ENCODE measurements at regions not wholly inside any gene's neighbourhood (a gene's known extent, or its start where the extent isn't known, plus 50 kb on each side); places are given as distances from the start of the nearest gene placed in this dataset.
"Not testable (repeated sequence)": the region's sequence is repeated elsewhere in the genome, so short reads cannot be mapped to it uniquely, and the experiment has no call there.

DNA sequence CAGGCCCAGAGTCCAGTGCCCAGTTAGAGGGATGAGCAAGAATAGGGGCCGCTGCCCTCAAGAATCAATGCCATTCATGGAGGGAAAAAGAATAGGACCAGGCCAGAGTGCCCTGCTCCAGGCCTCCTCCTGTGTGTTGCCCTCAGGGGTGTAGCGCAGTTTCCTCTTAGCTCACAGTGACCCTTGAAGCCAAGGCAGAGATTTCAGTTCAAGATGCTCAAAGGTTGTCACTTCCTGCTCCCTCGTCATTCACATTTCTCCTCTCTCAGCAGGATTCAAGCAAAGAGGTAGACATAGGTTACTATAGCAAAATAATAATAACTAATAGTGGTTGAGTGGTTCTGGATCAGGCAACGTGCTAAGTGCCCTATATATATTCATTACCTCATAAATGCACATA lies 55.1 kb upstream of the PELI2 start:
- Histone ChIP-seq H3K36me3 (ENCODE audit: control insufficient read depth in 4 of 4, insufficient read depth in 4 of 4, low read length in 4 of 4) (no peaks in the 10 kb centered on the region), H3K27ac (ENCODE audit: low read depth in 1 of 2, low read length in 1 of 2) (no peak overlapping the region), H3K9ac (ENCODE audit: insufficient read depth in 1 of 2, low read length in 2 of 2) (no peak overlapping the region), H3K4me1 (ENCODE audit: control insufficient read depth in 5 of 5, insufficient read depth in 5 of 5, low read length in 5 of 5) (no peaks in the 10 kb centered on the region), H3K27me3 (ENCODE audit: control insufficient read depth in 3 of 3, insufficient read depth in 3 of 3, low read length in 2 of 3) (no peaks in the 10 kb centered on the region), H3K9me3 (ENCODE audit: control insufficient read depth in 4 of 4, insufficient read depth in 3 of 4, low read length in 3 of 4) (no peaks in the 10 kb centered on the region), H3K4me3 (no peak overlapping the region)
- 83% methylated on average over 4 of the region's 4 CpGs for WGBS, 2 donors
- TF ChIP-seq CTCF (IDR thresholded peaks at IDR 0.05; ENCODE audit: control extremely low read depth, extremely low read depth), result no peak
- no peak for ATAC-seq (ENCODE audit: insufficient read depth, low FRiP score)
- no peak for DNase-seq

DNA sequence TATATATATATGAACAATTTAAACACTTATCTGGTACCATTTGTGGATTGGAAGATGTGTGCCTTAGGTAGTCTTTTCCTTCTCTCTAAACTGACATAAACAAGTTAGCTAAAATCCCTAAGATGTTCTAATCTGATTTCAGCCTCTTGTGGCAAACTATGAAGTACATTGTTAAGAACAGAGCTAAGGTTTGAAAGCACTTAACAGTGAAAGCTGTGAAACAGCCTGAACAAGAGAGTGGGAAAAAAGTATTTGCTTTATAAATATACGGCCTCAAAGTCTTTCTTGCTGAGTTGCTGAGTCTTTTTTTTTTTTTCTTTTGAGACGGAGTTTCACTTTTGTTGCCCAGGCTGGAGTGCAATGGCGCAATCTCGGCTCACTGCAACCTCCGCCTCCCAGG lies 53.7 kb upstream of the PELI2 start:
- no peak overlapping the region for H3K4me3 ChIP-seq
- peak in 2 of 3 donors; percentile 53 to 75 for DNase-seq
- H3K4me1 ChIP-seq (ENCODE audit: control insufficient read depth in 5 of 5, insufficient read depth in 5 of 5, low read length in 5 of 5), result no peaks in the 10 kb centered on the region
- no peaks in the 10 kb centered on the region for H3K9me3 ChIP-seq (ENCODE audit: control insufficient read depth in 4 of 4, insufficient read depth in 3 of 4, low read length in 3 of 4)
- H3K27ac ChIP-seq (ENCODE audit: low read depth in 1 of 2, low read length in 1 of 2), result no peak overlapping the region
- TF ChIP-seq CTCF (IDR thresholded peaks at IDR 0.05; ENCODE audit: control extremely low read depth, extremely low read depth), result no peak
- H3K36me3 ChIP-seq (ENCODE audit: control insufficient read depth in 4 of 4, insufficient read depth in 4 of 4, low read length in 4 of 4), result no peaks in the 10 kb centered on the region
- H3K27me3 ChIP-seq (ENCODE audit: control insufficient read depth in 3 of 3, insufficient read depth in 3 of 3, low read length in 2 of 3), result no peaks in the 10 kb centered on the region
- WGBS, 2 donors, result 72 to 77% methylated on average over 5 of the region's 5 CpGs
- peak; percentile 60 for ATAC-seq (ENCODE audit: insufficient read depth, low FRiP score)
- H3K9ac ChIP-seq (ENCODE audit: insufficient read depth in 1 of 2, low read length in 2 of 2), result no peak overlapping the region

DNA sequence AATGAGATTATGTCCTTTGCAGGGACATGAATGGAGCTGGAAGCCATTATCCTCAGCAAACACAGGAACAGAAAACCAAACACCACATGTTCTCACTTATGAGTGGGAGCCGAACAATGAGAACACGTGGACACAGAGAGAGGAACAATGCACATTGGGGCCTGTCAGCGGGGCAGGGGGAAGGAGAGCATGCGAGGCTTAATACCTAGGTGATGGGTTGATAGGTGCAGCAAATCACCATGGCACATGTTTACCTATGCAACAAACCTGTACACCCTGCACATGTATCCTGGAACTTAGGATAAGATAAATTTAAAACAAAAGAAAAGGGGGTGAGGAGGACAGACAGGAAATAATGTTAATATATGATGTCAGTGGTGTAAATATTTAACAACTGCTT lies 53.0 kb upstream of the PELI2 start:
- not testable (repeated sequence) for H3K27me3 ChIP-seq (ENCODE audit: control insufficient read depth in 3 of 3, insufficient read depth in 3 of 3, low read length in 2 of 3); H3K27ac ChIP-seq (ENCODE audit: low read depth in 1 of 2, low read length in 1 of 2); H3K36me3 ChIP-seq (ENCODE audit: control insufficient read depth in 4 of 4, insufficient read depth in 4 of 4, low read length in 4 of 4); ATAC-seq (ENCODE audit: insufficient read depth, low FRiP score); H3K4me3 ChIP-seq; H3K4me1 ChIP-seq (ENCODE audit: control insufficient read depth in 5 of 5, insufficient read depth in 5 of 5, low read length in 5 of 5); H3K9ac ChIP-seq (ENCODE audit: insufficient read depth in 1 of 2, low read length in 2 of 2); DNase-seq; H3K9me3 ChIP-seq (ENCODE audit: control insufficient read depth in 4 of 4, insufficient read depth in 3 of 4, low read length in 3 of 4)
- 72 to 84% methylated on average over 4 of the region's 4 CpGs for WGBS, 2 donors

DNA sequence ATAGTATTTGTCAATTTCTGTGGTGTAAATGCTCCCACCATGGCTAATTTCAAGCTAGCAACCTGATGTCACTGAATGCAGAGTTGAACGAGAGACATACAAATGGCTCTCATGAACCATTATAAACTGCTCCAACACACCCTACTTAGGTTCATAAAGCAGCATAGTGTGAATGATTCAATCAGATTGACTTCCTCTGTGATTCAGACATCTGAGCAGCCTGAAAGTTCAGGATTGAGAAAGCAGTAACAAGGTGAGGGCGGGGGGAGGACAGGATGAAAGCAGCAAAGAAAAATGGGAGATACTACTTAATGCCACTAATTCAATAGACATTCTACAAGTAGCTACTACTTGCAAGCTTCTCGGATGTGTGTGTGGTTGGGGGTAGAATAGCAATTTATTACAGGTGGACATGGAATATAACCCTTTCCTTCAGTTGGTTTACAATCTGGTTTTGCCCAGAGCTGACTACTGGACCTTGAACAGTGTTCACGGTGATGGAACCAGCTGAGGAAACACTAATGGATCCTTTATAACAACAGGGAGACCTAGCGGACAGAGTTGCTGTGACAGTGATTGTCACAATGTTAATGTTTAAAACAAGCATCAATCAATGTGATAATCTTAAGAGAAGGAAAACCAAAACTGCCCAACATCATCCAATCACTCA lies 52.5 kb upstream of the PELI2 start:
- Histone ChIP-seq H3K27ac (ENCODE audit: low read depth in 1 of 2, low read length in 1 of 2) (no peak overlapping the region), H3K9me3 (ENCODE audit: control insufficient read depth in 4 of 4, insufficient read depth in 3 of 4, low read length in 3 of 4) (no peaks in the 10 kb centered on the region), H3K4me1 (ENCODE audit: control insufficient read depth in 5 of 5, insufficient read depth in 5 of 5, low read length in 5 of 5) (no peaks in the 10 kb centered on the region), H3K27me3 (ENCODE audit: control insufficient read depth in 3 of 3, insufficient read depth in 3 of 3, low read length in 2 of 3) (no peaks in the 10 kb centered on the region), H3K4me3 (no peak overlapping the region), H3K36me3 (ENCODE audit: control insufficient read depth in 4 of 4, insufficient read depth in 4 of 4, low read length in 4 of 4) (no peaks in the 10 kb centered on the region), H3K9ac (ENCODE audit: insufficient read depth in 1 of 2, low read length in 2 of 2) (no peak overlapping the region)
- no peak for TF ChIP-seq CTCF (IDR thresholded peaks at IDR 0.05; ENCODE audit: control extremely low read depth, extremely low read depth)
- ATAC-seq (ENCODE audit: insufficient read depth, low FRiP score) (no peak), DNase-seq (no peak)
- 89 to 93% methylated on average over 5 of the region's 5 CpGs for WGBS, 2 donors

Measured in lung (tissue), 11 donors.